ENCODE measurements at regions not wholly inside any gene's neighbourhood (a gene's known extent, or its start where the extent isn't known, plus 50 kb on each side); places are given as distances from the start of the nearest gene placed in this dataset.

- TF ChIP-seq ZFX (IDR thresholded peaks at IDR 0.05; ENCODE audit: borderline replicate concordance) = no peak
- TF ChIP-seq CTCF (IDR thresholded peaks at IDR 0.05) = no peak
- H3K27ac ChIP-seq = no peak overlapping the region
Observed at GRCh38 chrX:42505016-42505415, 272.9 kb downstream of the PPP1R2C start.

- no peak overlapping the region for H3K27ac ChIP-seq
- TF ChIP-seq ZFX (IDR thresholded peaks at IDR 0.05; ENCODE audit: borderline replicate concordance) (no peak), CTCF (IDR thresholded peaks at IDR 0.05) (no peak)
Observed at GRCh38 chrX:42499620-42500019, 278.3 kb downstream of the PPP1R2C start.

- no peak for TF ChIP-seq CTCF (IDR thresholded peaks at IDR 0.05)
- TF ChIP-seq ZFX (IDR thresholded peaks at IDR 0.05; ENCODE audit: borderline replicate concordance) = no peak
- no peak overlapping the region for H3K27ac ChIP-seq
Observed at GRCh38 chrX:42497356-42497755, 280.6 kb downstream of the PPP1R2C start.

- no peak for TF ChIP-seq CTCF (IDR thresholded peaks at IDR 0.05)
- no peak overlapping the region for H3K27ac ChIP-seq
Observed at GRCh38 chrX:42496239-42496638, 281.7 kb downstream of the PPP1R2C start.

- H3K27ac ChIP-seq = no peak overlapping the region
Observed at GRCh38 chrX:42495139-42495538, 282.8 kb downstream of the PPP1R2C start.

DNA sequence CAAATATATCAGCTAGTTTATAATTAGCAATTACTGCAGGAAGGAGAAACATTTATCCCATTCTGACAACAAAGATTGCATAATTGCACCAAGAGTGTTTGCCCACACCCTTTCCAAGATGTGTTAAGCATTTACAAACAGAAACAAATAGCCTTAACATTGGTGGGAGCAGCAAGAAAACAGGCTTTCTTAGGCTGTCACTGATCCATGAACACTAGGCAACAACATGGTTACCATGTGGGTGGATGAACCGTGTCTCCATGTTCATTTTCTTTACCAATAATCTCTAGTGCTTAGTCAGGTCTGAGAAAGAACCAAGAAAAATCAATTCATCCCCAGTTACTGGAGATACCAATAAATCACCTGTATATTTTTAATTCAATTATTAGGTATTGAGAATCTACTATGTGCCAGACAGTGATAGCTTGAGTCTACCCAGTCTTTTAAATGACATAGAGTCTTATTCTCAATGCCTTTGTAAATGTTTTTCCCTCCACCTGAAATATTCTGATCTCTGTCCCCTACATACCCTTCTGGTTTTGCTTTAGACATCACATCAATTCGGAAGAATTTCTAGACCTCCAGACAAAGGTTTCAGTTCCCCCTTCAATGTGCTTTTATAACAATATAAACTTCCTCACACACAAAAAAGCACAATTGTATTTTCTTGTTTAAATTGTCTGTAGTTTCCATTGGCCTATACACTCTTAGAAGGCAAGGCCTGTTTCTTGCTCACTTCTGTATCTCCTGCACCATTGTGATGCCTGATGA is 286.6 kb downstream of the PPP1R2C start:
- H3K27ac ChIP-seq = no peak overlapping the region
- TF ChIP-seq CTCF (IDR thresholded peaks at IDR 0.05) = no peak
- TF ChIP-seq ZFX (IDR thresholded peaks at IDR 0.05; ENCODE audit: borderline replicate concordance) = no peak

More at GRCh38 chrX:42495139-42495538, 282.8 kb downstream of the PPP1R2C start:
- TF ChIP-seq CTCF (IDR thresholded peaks at IDR 0.05) (no peak), ZFX (IDR thresholded peaks at IDR 0.05; ENCODE audit: borderline replicate concordance) (no peak)

- TF ChIP-seq ZFX (IDR thresholded peaks at IDR 0.05; ENCODE audit: borderline replicate concordance) (no peak), CTCF (IDR thresholded peaks at IDR 0.05) (no peak)
Observed at GRCh38 chrX:42490111-42490510, 287.9 kb downstream of the PPP1R2C start.

More at GRCh38 chrX:42490111-42490510, 287.9 kb downstream of the PPP1R2C start:
- no peak overlapping the region for H3K27ac ChIP-seq

All from 22Rv1 (cell line).